HG02763 (cell line): ENCODE measurements at regions not wholly inside any gene's neighbourhood (a gene's known extent, or its start where the extent isn't known, plus 50 kb on each side); places are given as distances from the start of the nearest gene placed in this dataset.

Source experiments
- ATAC-seq: cut with Tn5 transposase; IDR thresholded peaks from one replicate; pipeline ENCODE4 v1.9.1; 2021; ENCODE audit warnings: mild to moderate bottlenecking, moderate library complexity; ENCODE audit not compliant: unreplicated experiment

DNA sequence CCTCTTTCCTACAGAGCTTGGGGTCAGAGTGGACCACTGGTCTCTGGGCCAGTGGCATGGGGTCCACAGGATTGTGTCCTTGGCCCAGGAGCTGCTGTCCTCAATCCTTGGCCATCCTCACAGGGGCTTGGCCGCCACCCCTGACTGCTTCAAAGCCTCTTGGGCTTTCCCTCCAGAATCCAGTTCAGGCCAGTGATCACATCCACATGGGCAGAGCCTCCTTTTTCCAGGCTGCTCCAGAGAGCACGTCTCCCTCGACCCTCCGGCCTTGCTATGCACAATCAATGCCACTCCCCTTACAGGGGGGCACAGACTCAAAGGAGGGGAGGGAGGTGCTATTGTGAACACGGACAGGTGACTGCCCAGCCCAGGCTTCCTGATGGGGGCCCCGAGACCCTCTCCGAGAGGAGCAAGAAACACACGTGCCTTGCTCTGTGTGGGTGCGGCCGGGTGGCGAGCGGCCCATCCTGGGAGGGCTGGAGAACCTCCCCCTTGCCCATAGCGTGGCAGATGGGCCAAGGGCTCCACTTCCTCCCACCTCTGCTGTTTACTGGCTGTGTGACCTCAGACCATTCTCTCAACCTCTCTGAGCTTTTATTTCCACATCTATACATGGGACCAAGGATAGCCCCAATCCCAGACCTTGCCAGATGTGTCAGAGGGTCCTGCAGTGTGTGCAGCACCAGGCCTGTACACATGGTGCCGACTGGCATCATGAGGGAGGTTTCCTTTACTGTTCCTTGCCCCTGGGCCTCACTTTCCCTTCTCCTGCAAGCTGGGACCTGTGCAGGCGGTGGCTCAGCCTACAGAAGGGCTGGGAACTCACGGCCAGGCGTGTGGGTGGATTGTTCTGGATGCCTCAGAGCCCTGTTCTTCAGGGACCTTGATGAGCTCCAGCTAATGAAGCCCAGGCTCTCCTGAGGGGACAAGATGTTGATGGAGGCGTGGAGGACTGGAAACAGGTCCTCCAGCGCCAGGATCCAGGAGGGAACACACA is 229.0 kb upstream of the GSE1 start:
- no peak for ATAC-seq

GRCh38 chr16:85384833-85385462 is 228.2 kb upstream of the GSE1 start:
- ATAC-seq, result no peak

DNA sequence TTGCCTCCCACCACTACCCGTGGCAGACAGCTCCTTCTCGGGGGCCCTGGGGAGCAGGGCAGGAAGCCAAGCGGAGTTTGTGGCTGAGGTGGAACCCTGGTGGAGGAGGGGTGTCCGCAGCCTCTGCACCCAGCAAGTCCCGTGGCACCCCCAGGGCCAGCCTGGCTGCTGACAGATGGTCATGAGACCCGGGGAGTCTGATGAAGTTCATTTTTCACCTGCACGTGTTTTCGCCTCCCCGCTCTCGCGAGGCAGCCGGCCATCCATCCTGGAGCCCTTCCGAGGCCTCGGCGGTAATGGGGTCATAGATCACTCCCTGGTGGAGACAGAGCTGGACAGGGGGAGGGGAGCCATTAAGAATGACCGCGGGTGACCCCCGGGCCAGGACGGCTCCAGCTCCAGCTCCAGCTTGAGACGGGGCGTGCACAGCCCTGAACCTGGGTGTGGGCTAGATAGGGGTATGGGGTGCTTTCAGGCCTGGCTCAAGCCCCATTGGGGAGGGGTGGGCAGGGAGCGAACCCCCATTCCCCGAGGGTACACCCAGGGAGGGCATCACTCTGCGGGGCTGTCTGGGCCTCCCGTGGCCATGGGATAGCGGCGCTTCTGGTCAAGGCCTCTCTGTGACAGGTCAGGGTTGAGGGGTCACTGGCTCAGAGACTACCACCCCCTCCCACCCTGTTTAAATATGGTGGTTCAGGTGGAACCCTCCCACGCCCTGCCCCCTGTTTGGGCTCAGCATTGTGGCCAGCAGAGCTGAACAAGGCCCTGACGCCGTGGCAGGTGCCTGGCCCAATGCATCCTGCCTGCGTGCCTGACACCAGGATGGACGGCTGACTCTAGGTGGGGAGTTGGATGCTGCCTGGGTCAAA is 227.4 kb upstream of the GSE1 start:
- ATAC-seq, result no peak

DNA sequence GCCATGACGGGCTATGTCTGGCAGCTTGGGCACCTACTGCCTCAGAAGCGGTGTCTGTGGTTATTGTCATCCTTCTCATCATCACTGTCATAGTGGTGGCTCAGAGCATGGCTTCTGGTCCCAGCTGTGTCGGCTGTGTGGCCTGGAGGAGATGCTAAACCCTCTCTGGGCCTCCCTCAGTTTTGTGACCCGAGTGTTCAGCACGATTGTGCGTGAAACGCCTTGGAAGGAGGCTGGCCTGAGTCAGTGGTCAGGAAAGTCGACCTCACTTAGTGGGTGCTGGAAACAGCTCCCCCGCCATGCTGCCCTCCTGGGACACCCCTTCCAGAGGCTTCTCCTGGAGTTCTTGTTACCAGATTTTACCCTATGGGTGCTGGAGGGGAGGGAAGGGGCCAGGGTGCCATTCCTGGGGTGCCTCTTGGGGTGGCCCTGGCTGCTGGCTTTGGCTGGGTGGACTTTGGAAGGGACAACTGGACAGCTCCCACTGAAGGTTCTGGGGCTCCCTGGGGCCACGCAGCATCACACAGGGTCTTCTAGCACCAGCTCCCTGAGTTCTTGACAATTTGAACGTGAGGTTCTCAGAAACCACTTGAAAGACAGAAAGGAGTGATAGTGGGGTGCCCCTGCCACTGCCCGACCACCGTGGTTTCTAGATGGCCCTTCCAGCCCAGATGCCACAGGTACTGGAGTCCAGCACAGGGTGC is 226.5 kb upstream of the GSE1 start:
- ATAC-seq, result no peak

- ATAC-seq, result no peak
Measured at GRCh38 chr16:85387171-85387507, 226.0 kb upstream of the GSE1 start.

DNA sequence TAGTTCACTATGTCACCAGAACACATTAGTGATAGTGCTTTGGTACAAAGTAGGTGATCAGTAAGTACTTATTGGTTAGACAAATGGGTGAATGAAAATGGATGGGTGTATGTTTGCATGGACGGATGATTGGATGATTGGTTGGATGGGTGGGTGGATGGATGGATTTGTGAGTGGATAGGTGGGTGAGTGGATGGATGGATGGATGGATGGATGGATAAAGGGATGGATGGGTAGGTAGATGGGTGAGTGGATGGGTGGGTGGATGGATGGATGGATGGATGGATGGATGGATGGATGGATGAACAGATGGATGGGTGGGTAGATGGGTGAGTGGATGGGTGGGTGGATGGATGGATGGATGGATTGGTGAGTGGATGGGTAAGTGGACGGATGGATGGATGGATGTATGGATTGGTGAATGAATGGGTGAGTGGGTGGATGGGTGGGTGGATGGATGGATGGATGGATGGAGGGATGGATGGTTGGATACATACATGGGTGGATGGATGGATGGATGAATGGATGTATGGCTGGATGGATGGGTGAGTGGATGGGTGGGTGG is 225.3 kb upstream of the GSE1 start:
- ATAC-seq, result no peak

DNA sequence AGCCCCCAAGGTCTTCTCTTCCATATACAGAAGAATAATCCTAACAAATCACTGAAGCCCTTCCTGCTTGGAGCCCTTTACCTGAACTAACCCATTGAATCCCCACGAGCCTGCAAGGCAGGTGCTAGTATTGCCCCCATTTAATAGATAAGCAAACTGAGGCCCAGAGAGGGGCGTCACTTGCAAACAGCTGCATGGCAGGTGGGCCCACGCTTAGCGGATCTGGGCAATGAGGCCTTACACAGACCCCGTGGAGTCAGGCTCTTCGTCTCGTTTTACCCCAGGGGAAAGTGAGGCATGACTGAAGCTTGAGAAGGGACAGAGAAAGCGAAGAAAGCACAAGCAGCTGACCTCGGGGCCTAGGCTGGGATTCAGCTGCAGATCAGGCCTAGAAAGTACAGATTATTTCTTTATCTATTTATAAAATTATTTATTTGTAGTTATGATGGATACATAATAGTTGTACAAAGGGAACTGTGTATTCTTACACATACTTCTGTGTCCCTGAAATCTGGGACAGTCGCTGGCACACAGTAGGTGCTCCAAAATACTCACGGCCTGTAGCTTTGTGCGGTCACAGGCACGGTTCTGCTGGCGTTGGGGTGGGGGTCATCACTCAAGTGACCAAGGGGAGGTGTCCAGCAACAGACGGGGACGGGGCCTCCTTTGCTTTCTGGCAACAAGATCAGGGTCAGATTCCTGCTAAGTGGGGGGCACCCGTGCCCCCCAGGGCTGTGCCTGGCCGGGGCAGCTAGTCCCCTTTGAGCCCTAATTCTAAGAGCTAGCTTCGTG is 223.2 kb upstream of the GSE1 start:
- no peak for ATAC-seq

DNA sequence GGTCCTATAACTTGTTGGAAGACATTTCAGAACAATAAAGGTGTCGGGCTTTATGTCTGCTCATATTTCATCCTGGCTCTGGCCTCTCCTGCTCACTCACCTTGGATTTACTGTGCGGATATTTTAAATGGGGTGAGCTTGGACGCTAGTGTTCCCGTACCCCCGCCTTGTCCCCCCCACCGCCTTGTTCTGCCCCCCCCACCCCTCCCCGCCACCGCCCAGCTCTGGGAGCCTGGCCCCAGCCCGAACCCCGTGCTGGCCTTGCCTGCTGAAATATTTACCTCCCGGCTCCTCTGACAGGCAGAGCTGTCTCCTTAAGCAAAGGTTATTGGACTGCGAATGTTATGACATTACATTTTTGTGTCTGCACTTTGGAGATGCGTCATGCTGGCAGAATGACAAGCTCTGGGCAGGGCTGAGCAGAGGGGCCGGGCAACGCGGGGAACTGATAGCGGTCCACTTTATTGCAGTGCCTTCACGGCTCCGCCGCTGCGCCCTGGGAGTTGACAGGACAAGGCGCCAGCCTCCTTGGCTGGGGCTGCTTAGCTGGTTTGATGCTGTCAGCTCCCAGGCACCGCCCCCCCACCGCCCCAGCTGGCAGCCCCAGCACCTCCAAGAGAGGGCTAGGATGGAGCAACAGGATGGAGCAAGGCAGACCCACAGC is 222.5 kb upstream of the GSE1 start:
- ATAC-seq, result no peak

- ATAC-seq, result no peak
Measured at GRCh38 chr16:85391175-85391707, 221.9 kb upstream of the GSE1 start.

GRCh38 chr16:85391769-85392583 is 221.1 kb upstream of the GSE1 start:
- no peak for ATAC-seq

DNA sequence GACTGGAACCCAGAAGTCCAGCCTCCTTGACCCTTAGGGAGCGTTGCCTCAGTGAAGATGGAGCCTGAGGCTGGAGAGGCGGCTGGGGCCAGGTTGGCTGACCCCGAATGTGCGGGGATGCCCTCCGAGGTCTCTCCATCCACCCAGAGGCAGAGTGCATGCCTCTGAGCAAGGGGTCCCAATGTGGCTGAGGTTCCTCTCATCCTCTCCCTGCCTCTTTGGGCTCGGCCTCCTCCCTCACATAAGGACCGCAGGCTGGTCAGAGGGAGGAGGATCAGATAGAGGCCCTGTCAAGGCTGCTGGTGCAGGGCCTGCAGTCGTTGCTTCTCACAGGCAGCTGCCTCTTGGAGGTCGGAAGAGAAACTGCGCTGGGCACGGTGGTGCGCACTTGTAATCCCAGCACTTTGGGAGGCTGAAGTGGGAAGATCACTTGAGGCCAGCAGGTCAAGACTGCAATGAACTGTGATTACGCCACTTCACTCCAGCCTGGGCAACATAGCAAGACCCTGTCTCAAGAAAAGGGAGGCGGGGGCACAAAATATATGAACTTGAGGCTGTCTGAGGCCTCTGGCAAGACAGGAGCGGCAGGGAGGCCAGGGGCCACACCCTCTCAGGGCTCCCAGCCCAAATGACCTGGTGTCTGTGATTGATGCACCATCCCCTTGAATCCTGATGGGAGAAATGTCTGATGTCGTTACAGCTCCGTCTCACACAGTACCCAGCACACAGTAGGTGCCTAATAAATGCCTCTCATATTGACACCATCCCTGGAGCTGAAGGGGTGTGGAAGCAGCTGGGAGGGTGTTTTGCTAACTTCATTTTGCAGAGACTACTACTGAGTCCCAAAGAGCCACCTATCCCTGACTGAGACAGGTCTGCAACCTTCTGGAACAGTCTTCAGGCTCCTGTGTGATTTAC is 220.1 kb upstream of the GSE1 start:
- no peak for ATAC-seq

DNA sequence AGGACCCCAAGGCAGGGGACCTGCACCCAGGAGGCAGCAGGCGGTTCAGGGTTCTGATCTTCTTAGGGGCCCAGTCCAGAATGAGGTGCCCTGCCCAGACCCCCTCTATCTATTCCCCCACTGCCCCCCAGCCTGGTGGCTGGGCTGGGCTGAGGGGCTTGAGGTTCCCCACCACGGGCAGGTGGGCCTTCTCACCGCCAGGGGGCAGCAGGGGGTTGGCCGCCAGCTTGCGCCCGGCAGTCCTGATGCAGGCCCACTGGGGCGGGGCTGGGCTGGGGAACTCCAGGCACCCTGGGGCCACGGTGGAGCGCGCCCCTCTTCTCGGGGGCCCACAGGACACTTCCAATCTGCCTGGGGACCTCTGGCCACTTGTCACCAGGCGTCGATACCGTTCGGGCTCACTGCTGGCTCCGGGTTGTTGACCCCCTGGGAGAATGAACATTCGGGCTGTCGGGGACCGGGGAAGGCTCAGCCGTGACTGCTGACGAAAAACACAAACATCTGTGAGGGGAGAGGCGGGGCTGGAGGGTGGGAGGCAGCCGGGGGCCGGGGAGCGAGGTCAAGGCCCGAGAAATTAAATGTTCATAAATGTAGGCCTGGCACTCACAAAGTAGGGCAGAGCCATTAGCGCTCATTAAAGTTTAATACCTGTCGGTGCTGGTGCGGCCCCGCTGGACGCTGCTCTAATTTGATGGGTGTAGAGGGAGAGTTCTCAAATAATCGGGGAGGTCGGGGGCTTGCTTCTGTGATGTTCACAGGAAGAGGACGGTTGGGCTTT is 219.3 kb upstream of the GSE1 start:
- no peak for ATAC-seq

GRCh38 chr16:85394456-85395206 is 218.5 kb upstream of the GSE1 start:
- no peak for ATAC-seq

- ATAC-seq, result no peak
Measured at GRCh38 chr16:85395207-85395912, 217.8 kb upstream of the GSE1 start.
